OCI-LY1 (cell line): ENCODE measurements at regions not wholly inside any gene's neighbourhood (a gene's known extent, or its start where the extent isn't known, plus 50 kb on each side); places are given as distances from the start of the nearest gene placed in this dataset.

Experiments used
- H2AFZ ChIP-seq: fragments of 200-600 bp; sonication (generic), shearing (Covaris generic); 2 replicates; pipeline ENCODE4 v1.6.0; 2014; ENCODE audit warnings: antibody characterized with exemption, mild to moderate bottlenecking, low read length
- H3F3A ChIP-seq: fragments of 200-600 bp; sonication (generic), shearing (Covaris generic); 2 replicates; pipeline ENCODE4 v1.6.0; 2014; ENCODE audit warnings: mild to moderate bottlenecking, antibody characterized with exemption, low read length, moderate library complexity; ENCODE audit not compliant: insufficient read depth
- H3K27ac ChIP-seq: fragments of 200-600 bp; sonication (generic); 2 replicates; pipeline ENCODE4 v1.5.1; 2014; ENCODE audit warnings: low read length, mixed run types, mild to moderate bottlenecking, low read depth; ENCODE audit not compliant: poor library complexity, severe bottlenecking
- H3K27me3 ChIP-seq: fragments of 200-600 bp; sonication (generic); 2 replicates; pipeline ENCODE4 v1.6.0; 2014; ENCODE audit warnings: antibody characterized with exemption, mild to moderate bottlenecking, low read length, moderate library complexity; ENCODE audit not compliant: insufficient read depth
- H3K36me3 ChIP-seq: fragments of 200-600 bp; sonication (generic); 2 replicates; pipeline ENCODE4 v1.6.1; 2014; ENCODE audit warnings: mild to moderate bottlenecking, antibody characterized with exemption, low read length, moderate library complexity, mixed read lengths; ENCODE audit not compliant: insufficient read depth
- H3K4me1 ChIP-seq: fragments of 200-600 bp; sonication (generic); 2 replicates; pipeline ENCODE4 v1.5.1; 2014; ENCODE audit warnings: mild to moderate bottlenecking, low read length, moderate library complexity; ENCODE audit not compliant: insufficient read depth, severe bottlenecking
- H3K4me2 ChIP-seq: fragments of 200-600 bp; sonication (generic), shearing (Covaris generic); 2 replicates; pipeline ENCODE4 v1.6.1; 2014; ENCODE audit warnings: low read length
- H3K4me3 ChIP-seq: fragments of 200-600 bp; sonication (generic); 2 replicates; pipeline ENCODE4 v1.5.1; 2014; ENCODE audit warnings: low read length, low read depth, mild to moderate bottlenecking, mixed read lengths; ENCODE audit not compliant: poor library complexity, severe bottlenecking
- H3K79me2 ChIP-seq: fragments of 200-600 bp; shearing (Covaris generic); 2 replicates; pipeline ENCODE4 v1.6.1; 2016; ENCODE audit warnings: mixed run types, low read length, mixed read lengths; ENCODE audit not compliant: insufficient read depth
- H3K9ac ChIP-seq: fragments of 200-600 bp; sonication (generic), shearing (Covaris generic); 2 replicates; pipeline ENCODE4 v1.6.1; 2014; ENCODE audit warnings: mild to moderate bottlenecking, low read length, mixed read lengths
- H3K9me2 ChIP-seq: fragments of 200-600 bp; sonication (generic), shearing (Covaris generic); 2 replicates; pipeline ENCODE4 v1.6.1; 2014; ENCODE audit warnings: low read depth, mild to moderate bottlenecking, low read length, mixed read lengths
- H3K9me3 ChIP-seq: fragments of 200-600 bp; shearing (Covaris generic); 2 replicates; pipeline ENCODE4 v1.6.1; 2014; ENCODE audit warnings: low read length, mixed read lengths
- H4K20me1 ChIP-seq: fragments of 200-600 bp; sonication (generic), shearing (Covaris generic); 2 replicates; pipeline ENCODE4 v1.6.0; 2016; ENCODE audit warnings: mild to moderate bottlenecking, low read length; ENCODE audit not compliant: insufficient read depth
- CTCF ChIP-seq: fragments of 200-600 bp; sonication (generic), shearing (Covaris generic); IDR thresholded peaks from 2 replicates; pipeline ENCODE4 v1.5.1; 2017; ENCODE audit warnings: mild to moderate bottlenecking, antibody characterized with exemption, low read length, moderate library complexity, mixed read lengths
- EZH2 ChIP-seq: fragments of 200-600 bp; sonication (generic), shearing (Covaris generic); IDR thresholded peaks from 2 replicates; pipeline ENCODE4 v1.8.0; 2017; ENCODE audit warnings: borderline replicate concordance, mixed run types, mild to moderate bottlenecking, antibody characterized with exemption, low read length, moderate library complexity, mixed read lengths

GRCh38 chr1:60273185-60273584 is 199.6 kb upstream of the C1orf87 start:
- H2AFZ ChIP-seq, result no peak overlapping the region
- H3K27me3 ChIP-seq, result no peaks in the 10 kb centered on the region

GRCh38 chr1:60271041-60271440 is 197.5 kb upstream of the C1orf87 start:
- TF ChIP-seq CTCF (no peak), EZH2 (no peak)
- H3K36me3 ChIP-seq, result no peaks in the 10 kb centered on the region
- no peaks in the 10 kb centered on the region for H4K20me1 ChIP-seq
- no peaks in the 10 kb centered on the region for H3K9me2 ChIP-seq
- no peak overlapping the region for H3K27ac ChIP-seq
- no peaks in the 10 kb centered on the region for H3K79me2 ChIP-seq
- no peaks in the 10 kb centered on the region for H3K9me3 ChIP-seq
- no peak overlapping the region for H3K4me3 ChIP-seq
- no peak overlapping the region for H3K4me2 ChIP-seq
- H3K27me3 ChIP-seq, result no peaks in the 10 kb centered on the region
- no peaks in the 10 kb centered on the region for H3F3A ChIP-seq
- no peak overlapping the region for H2AFZ ChIP-seq
- H3K9ac ChIP-seq, result no peak overlapping the region
- H3K4me1 ChIP-seq, result no peaks in the 10 kb centered on the region

More at GRCh38 chr1:60273185-60273584, 199.6 kb upstream of the C1orf87 start:
- Histone ChIP-seq H3K9me3 (no peaks in the 10 kb centered on the region), H3K4me2 (no peak overlapping the region), H4K20me1 (no peaks in the 10 kb centered on the region), H3F3A (no peaks in the 10 kb centered on the region), H3K9ac (no peak overlapping the region), H3K4me1 (no peaks in the 10 kb centered on the region), H3K27ac (no peak overlapping the region), H3K79me2 (no peaks in the 10 kb centered on the region), H3K36me3 (no peaks in the 10 kb centered on the region), H3K9me2 (no peaks in the 10 kb centered on the region), H3K4me3 (no peak overlapping the region)
- TF ChIP-seq EZH2 (no peak), CTCF (no peak)

GRCh38 chr1:60268451-60268850 is 194.9 kb upstream of the C1orf87 start:
- no peak overlapping the region for H3K9ac ChIP-seq
- no peak overlapping the region for H3K4me2 ChIP-seq
- TF ChIP-seq CTCF (no peak), EZH2 (no peak)
- H3F3A ChIP-seq, result no peaks in the 10 kb centered on the region
- no peaks in the 10 kb centered on the region for H3K9me3 ChIP-seq
- H3K4me3 ChIP-seq, result no peak overlapping the region
- H3K4me1 ChIP-seq, result no peaks in the 10 kb centered on the region
- no peaks in the 10 kb centered on the region for H4K20me1 ChIP-seq
- no peak overlapping the region for H2AFZ ChIP-seq
- no peak overlapping the region for H3K27ac ChIP-seq
- H3K9me2 ChIP-seq, result no peaks in the 10 kb centered on the region
- H3K79me2 ChIP-seq, result no peaks in the 10 kb centered on the region
- no peaks in the 10 kb centered on the region for H3K36me3 ChIP-seq
- no peaks in the 10 kb centered on the region for H3K27me3 ChIP-seq
